HG03521 (cell line): ENCODE measurements at regions not wholly inside any gene's neighbourhood (a gene's known extent, or its start where the extent isn't known, plus 50 kb on each side); places are given as distances from the start of the nearest gene placed in this dataset.
"Not testable (repeated sequence)": the region's sequence is repeated elsewhere in the genome, so short reads cannot be mapped to it uniquely, and the experiment has no call there.

Source experiments
- ATAC-seq: cut with Tn5 transposase; IDR thresholded peaks from one replicate; pipeline ENCODE4 v1.9.1; 2021; ENCODE audit warnings: mild to moderate bottlenecking, moderate library complexity; ENCODE audit not compliant: unreplicated experiment

DNA sequence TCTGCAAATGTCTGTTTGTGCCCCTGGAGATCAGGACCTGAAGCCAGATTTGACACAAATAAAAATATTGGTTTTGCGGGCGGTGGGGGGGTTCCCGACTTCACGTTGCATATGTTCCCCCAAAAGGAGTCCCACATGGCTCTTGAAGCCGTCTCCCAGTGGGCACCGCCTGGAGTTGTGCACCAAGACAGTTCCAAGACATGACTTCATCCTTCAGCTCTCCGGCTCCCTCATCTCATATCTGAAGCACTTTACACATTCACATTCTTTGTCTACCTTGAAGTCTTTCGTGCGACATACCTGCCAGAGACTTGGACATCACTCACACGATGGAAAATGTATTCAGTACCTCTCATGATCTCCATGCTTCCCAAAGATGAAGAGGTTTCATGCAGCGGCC lies 362.8 kb upstream of the FOXK1 start:
- no peak for ATAC-seq

DNA sequence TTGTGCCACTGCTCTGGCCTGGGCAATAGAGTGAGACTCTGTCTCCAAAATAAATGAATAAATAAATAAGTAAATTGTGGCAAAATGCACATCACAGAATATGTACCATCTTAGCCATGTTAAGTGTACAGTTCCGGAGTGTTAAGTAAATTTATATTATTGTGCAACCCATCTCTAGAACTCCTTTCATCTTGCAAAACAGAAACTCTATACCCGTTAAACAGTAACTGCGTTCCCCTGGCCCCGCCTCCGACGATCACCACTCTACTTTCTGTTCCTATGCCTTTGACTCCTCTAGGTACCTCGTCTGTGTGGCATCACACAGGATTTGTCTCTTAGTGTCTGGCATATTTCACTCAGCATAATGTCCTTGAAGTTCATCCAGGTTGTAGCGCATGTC lies 356.4 kb upstream of the FOXK1 start:
- no peak for ATAC-seq

DNA sequence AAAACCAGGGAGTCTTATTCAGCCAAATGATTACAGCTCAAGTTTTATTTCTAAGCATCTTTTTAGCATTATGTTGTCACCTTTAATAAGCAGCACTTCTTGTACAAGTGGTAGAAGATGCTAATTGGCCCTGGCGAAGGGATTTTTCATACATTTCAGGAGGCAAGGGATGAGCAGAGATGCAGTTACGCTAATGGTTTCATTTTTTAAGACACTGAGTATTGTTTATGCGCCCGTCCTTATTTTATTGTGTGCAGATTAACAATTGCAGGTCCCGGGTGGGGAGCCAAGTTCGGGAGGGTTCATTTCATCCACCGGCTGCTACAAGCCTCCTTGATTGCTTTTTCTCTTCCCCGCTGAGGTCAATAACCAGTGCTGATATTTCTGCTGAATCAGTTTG lies 350.4 kb upstream of the FOXK1 start:
- ATAC-seq: no peak

DNA sequence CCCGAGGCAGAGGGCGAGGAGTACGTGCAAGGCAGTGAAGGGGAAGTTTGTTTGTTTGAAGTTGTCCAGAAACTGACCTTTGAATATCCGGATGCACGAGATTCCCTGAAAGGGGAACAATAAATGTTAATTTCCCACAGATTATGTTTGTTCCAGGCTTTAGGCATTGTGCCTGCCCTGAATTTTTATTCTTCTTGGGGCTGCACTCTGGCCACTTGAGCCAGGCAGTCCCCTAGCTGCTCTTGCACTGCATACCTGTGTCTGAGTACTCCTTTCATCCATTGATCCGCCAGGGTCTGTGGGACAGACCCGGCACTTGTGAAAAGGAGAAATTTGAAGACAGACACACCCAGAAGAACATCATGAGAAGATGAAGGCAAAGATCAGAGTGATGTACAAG lies 343.5 kb upstream of the FOXK1 start:
- ATAC-seq: no peak

DNA sequence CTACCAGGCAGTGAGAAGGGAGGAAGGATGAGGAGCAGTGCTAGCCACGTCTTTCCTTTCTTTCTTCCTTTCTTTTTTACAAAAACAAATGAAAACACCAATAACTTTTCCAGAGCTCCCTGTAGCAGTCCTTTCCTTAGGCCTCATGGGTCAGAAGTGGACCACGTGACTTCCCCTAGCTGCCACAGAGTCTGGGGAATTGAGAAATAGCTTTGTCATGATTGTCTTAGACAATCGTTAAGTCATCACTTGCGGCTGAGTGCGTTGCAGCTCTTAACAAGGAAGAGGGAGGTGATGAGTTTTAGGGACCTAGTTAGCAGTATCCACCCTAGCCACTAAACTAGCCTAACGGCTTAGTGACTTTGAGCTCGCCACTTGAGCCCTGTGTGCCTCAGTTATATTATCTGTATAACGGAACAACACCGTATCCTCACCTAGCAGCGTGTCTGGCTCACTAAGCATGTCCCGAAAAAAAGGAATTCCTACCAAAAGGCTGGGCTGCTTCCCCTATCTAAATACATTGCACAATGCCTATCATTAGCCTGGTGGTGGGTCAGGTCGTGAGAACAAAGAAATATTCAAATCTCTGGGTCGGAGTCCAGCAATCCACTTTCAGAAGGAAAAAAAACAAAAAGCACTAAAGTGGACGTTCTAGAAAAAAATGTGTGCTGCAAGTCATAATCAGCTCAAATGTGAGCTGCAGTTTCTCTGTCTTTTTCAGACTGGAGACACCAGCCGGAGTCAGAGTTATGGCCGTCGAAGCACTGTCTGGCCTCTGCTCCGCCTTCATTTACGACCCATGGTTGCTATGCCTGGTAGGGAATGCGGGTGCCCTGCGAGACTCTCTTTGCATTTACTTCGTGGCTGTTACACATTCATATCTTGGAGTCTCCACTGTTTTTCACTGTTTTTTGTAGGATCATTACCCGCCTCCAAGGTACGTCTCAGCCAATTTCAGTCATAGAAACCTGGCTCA lies 338.5 kb upstream of the FOXK1 start:
- no peak for ATAC-seq

DNA sequence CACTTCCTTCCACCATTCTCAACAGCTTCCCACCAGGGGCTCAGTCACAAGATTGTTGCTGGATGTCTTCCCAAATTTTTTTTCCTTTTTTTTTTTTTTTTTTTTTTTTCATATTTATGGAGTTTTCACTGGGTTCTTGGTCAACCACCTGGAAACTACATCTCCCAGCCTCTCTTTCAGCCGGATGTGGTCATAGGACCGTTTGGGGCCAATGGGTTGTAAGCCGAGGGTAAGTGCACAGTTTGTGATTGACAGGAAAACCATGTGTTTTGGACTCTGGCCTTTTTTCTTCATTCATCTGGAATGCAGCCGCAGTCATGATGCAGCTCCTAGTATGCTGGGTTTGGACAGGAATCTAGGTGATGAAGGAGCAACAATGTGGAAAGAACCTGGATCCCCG lies 337.1 kb upstream of the FOXK1 start:
- ATAC-seq: no peak

DNA sequence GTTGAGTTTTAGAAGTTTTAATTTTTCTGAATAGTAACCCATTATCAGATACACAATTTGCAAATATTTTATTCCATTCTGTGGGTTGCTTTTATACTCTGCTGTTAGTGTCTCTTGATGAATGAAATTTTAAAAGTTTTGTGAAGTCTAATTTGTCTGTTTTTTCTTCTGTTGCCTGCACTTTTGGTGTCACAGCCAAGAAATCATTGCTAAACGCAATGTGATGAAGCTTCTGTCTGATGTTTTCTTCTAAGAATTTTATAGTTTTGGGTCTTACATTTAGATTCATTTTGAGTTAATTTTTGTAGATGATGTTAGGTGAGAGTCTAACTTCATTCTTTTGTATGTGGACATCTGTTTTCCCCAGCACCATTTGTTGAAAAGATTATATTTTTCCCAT lies 330.0 kb upstream of the FOXK1 start:
- ATAC-seq: no peak

DNA sequence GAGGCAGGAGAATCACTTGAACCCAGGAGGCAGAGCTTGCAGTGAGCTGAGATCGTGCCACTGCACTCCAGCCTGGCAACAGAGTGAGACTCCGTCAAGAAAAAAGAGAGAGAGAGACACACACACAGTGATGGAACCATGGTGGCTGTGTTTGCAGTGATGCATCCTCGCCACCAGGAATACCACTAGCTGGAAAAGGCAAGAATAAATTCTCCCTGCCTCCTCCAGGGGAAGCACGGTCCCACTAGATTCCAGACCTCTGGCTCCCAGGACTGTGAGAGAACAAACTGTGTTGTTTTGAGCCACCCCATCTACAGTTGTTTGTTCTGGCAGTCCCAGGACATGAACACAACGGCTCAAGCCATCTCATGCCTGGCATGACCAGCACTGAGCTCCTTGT lies 320.3 kb upstream of the FOXK1 start:
- ATAC-seq: no peak

DNA sequence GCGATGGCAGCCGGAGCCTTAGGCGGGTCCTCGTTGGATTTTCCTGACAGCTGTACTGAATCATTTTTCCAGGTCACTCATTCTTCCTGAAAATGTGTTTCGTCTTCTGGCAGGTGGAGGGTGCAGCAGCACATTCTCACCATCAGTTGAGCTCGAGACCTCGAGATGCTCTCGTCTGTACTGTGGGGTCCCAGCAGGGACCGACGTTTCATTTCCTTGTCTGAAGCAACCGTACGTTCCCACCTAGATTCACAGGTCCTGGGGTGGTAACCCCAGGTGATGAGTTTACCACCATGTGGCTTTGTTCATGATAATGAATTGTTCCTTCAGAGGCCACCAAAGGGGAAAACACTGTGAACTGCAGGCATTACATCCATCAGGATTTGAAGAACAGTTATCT lies 298.5 kb upstream of the FOXK1 start:
- no peak for ATAC-seq

DNA sequence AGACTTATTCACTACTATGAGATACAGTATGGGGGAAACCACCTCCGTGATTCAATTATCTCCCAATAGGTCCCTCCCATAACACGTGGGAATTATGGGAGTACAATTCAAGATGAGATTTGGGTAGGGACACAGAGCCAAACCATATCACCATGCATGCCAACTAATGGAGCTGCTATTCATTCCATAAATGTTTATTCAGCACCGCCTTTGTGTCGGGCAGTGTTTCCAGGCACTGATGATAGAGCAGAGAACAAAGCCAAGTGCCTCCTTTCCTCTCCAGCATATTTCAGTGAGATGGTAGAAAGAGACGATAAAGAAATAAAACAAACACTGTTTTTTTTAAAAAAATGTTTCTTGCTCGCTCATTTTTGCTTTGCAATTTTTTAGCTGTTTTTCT lies 295.9 kb upstream of the FOXK1 start:
- ATAC-seq: no peak

DNA sequence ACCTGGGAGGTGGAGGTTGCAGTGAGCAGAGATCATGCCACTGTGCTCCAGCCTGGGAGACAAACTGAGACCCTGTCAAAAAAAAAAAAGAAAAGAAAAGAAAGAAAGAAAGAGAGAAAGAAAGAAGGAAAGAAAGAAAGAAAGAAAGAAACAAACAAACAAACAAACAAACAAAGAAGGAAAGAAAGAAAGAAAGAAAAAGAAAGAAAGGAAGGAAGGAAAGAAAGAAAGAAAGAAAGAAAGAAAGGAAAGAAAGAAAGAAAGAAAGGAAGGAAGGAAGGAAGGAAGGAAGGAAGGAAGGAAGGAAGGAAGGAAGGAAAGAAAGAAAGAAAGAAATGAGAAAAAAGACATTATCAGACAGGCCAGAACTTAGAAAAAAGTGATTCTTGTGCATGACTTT lies 291.0 kb upstream of the FOXK1 start:
- not testable (repeated sequence) for ATAC-seq

DNA sequence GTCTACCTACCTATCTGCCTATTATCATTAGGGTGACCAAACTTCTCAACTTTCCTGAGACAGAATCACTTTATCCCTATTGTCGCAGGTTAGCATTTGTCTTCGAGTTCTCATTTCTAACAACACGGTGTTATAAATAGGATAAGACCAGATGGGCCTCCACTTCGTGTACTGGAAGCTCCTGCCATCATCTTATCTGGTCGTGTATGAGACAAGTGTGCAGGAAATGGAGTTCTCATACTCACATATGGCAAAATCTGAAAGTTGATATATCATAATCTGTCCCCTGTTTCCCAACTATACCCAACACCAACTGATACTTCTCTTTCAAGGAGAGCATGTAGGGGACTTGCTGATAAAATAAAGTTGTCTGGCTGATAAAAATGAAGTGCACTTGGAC lies 287.4 kb upstream of the FOXK1 start:
- no peak for ATAC-seq

DNA sequence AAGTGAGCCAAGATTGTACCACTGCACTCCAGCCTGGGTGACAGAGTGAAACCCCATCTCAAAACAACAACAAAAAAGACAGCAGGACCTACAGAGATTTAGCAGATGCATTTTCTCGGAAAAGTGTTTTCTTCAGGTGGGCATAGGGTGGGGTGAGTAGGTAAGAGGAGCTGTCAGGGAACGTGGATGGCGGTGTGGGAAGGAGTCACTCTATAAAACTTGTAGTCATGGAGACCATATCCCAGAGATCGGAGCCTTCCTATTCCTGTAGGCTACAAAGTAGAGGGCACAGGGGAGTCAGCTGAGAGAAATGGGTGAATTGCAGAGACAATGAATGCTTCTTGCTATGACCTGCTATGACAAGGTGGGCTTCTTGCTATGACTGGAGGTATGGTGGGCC lies 283.0 kb upstream of the FOXK1 start:
- no peak for ATAC-seq

DNA sequence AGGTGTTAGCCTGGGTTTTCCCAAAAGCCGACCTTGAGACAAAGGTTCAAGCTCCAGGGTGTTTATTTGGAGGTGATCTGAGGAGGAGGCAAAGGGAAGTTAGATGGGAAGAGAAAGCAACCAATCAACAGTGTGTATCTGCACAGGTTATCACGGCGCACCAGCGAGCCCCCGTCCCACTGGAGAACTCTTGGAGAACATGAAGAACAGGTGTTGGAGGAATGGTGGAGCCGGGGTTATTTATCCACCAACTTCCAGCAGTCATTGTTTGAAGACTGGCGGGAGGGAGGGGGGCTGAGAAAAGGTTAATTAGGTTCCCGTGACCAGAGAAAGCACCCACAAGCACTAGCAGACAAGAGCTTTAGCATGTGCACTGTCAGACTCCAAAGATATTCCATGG lies 282.5 kb upstream of the FOXK1 start:
- ATAC-seq: no peak

DNA sequence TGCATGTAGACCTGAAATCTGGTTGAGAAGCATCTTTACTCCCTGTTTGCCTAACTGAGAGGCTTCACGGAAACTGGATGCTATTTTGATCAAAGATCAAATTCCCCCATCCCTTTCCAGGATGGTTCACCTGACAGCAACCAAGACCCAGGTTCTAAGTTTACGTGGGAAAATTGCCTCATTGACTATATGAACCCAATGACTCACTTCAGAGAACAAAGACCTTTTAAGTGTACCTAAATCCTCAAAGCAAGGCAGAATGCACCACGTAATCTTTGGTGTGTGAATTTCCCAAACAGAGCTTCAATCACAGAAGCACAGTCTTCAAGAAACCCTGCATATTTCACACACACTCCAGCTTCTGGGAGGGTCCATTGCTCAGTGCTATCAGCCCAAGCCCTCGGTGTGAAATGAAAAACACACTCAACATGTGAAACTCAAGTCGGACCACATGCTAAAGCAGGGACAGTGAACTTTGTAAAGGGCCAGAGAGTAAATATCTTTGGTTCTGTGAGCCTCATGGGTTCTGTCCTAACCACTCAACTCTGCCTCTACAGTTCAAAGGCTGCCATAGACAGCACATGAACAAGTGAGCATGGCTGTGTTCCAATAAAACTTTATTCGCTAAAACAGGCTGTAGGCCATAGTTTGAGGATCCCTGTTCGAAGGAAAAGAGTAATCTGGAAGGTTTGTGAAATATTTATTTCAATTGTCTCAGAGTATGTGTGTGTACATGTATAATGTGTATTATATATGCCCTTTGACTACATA lies 275.6 kb upstream of the FOXK1 start:
- no peak for ATAC-seq

DNA sequence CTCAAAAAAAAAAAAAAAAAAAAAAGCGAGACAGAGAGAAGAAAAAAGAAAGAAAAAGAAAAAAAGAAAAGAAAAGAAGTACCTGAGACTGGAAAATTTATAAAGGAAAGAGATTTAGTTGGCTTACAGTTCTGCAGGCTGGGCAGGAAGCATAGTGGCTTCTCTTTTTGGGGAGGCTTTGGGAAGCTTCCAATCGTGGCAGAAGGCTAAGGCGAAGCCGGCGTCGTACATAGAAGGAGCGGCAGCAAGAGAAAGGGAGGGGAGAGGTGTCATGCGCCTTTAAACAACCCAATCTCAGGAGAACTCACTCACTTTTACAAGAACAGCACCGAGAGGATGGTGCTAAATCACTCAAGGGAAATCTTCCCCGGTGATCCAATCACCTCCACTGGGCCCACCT lies 272.1 kb upstream of the FOXK1 start:
- ATAC-seq: no peak

DNA sequence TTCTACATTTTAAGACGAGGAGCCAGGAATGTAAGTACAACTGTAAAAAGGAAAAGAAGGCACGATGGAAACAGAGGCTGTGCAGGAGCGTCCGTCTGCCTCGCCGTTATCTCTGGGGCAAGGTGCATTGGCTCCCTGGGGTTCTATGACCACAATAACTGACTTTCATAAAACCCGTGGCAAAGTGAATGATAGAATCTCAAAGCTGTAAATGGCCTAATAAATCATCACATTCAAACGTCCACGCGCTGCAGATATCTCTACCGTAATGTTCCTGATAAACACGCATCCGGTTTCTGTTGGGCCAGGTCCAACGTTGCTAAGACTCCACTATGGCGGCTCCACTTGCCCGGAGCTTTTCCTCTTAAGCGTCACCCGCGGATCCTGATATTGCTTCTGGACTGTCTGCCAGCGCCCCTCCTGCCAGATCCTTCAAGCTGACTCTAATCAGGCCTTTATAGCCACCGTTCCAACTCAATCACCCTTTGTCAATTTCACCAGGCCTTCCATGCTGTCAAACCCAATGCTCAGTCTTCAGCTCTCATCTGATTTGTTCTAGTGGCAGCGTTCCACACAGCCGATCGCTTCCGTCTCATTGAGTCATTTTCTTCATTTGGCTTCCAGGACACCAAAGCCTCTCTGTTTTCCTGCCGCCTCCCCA lies 265.6 kb upstream of the FOXK1 start:
- ATAC-seq: no peak

DNA sequence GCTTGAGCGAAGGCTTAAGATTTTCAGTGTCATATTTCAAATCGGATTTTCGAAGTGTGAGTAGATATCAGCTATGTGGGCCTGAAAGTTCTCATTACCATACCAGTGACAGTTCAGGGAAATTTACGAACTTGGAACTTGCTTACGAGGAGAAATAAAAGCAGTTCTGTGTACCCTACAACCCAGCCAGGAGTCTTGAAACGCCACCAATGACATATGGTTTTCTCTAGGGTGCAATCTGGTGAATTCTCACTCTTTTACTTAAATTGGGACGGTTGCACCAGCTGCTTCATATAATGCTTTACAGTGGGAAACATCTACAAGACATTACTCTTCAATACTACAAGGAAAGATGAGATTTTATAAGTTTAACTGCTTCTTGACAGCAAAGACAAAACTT lies 253.6 kb upstream of the FOXK1 start:
- ATAC-seq: no peak

DNA sequence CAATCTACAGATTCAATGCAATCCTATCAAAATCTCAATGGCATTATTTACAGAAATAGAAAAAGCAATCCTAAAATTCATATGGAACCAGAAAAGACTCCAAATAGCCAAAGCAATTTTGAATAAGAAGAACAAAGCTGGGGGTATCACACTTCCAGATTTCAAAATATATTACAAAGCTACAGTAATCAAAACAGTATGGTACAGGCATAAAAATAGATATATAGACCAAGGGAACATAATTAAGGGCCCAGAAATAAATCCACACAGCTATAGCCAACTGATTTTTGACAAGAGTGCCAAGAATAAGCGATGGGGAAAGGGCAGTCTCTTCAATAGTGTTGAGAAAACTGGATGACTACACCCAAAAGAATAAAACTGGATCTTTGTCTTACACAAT lies 251.9 kb upstream of the FOXK1 start:
- no peak for ATAC-seq

DNA sequence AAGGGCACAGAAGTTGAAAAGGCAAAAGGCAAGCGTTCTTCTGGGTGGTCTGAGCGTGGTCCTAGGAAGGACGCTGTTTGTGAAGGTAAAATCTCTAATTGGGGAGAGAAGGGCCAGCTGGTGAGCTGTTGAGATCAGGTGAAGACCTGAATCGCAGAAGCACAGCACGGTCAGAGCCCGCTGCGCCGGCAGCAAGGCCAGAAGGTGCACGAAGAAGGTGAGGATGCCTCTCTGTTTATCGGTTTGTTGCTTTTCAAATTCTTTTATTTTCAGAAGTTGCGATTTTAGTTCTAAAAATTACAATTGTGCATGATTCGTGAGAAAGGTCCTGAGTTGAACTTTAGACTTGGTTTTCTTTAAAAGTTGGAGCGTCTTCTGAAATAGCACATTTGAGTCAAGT lies 247.8 kb upstream of the FOXK1 start:
- no peak for ATAC-seq

DNA sequence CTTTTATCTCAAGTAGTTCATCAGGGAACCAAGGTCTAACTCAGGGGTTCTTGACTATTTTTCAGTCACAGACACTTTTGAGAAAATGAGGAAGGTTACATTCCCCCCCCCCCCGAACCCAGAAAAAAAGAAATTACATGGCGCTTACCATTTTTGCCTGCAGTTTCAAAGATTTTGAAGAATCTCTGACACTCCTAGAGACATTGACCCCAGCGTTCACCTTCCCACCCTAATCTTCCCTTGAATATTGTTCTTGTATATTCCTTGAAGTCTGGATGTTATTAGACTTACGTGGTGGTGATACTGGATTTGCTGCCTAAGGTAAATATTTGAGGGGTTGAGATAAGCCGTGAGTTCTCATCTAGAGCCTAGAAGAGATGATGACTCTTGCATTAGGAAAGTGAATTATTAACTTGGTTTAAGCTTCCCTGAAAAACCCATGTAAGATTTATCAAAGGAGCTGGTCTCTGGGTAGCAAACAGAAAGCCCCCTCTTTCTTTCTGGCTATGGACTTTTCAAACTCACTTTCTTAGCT lies 245.7 kb upstream of the FOXK1 start:
- no peak for ATAC-seq
